B cell (primary cell): ENCODE measurements at regions not wholly inside any gene's neighbourhood (a gene's known extent, or its start where the extent isn't known, plus 50 kb on each side); places are given as distances from the start of the nearest gene placed in this dataset.

Experiments
- ATAC-seq: fragments of 200-7000 bp; cut with Tn5 transposase; one replicate; pipeline ENCODE4 v1.10.0; 2021; ENCODE audit warnings: low read depth, mild to moderate bottlenecking, moderate number of reproducible peaks, moderate library complexity
- CTCF ChIA-PET: fragments of 350-600 bp; sonication (Branson Sonifier 250); formaldehyde crosslinking; loops from one replicate; lab custom pipeline; 2021; ENCODE audit warnings: antibody characterized with exemption, inconsistent platforms; lab: Charles Lee
- POLR2A ChIA-PET: fragments of 350-600 bp; sonication (Branson Sonifier 250); formaldehyde crosslinking; loops from one replicate; lab custom pipeline; 2021; ENCODE audit warnings: antibody characterized with exemption; lab: Charles Lee
- DNase-seq: peaks from one replicate; pipeline ENCODE4 v3.0.0; 2013
- H2AFZ ChIP-seq: 2 replicates; pipeline ENCODE4 v1.6.1; 2012; ENCODE audit warnings: mild to moderate bottlenecking, low read depth, low read length; ENCODE audit not compliant: insufficient read depth, poor library complexity, severe bottlenecking
- H3K27ac ChIP-seq, 2 donors: 1 replicate in 1 of 2; 2 replicates in 1 of 2; pipeline ENCODE4 v1.5.1; 2012 to 2013; ENCODE audit warnings: low read length in 2 of 2, mild to moderate bottlenecking in 2 of 2, moderate library complexity in 1 of 2
- H3K27me3 ChIP-seq, 4 experiments: fragments of 200-600 bp in 1 of 4; sonication (generic) in 1 of 4; replicated peaks in 1 of 4; 1 replicate in 2 of 4; 2 replicates in 2 of 4; pipeline versions ENCODE4 v1.6.1 to v1.7.0; 2013 to 2016; ENCODE audit warnings: low read length in 3 of 4, mild to moderate bottlenecking in 2 of 4, mixed read lengths in 1 of 4, moderate library complexity in 1 of 4; ENCODE audit not compliant: insufficient read depth in 4 of 4, control insufficient read depth in 3 of 4; ENCODE audit errors: control extremely low read depth in 1 of 4
- H3K36me3 ChIP-seq, 2 experiments: replicated peaks in 1 of 2; 1 replicate in 1 of 2; 2 replicates in 1 of 2; pipeline versions ENCODE4 v1.6.1 to v1.7.1; 2013; ENCODE audit warnings: low read length in 1 of 2; ENCODE audit not compliant: insufficient read depth in 2 of 2, control insufficient read depth in 1 of 2; ENCODE audit errors: control extremely low read depth in 1 of 2, extremely low read depth in 1 of 2
- H3K4me1 ChIP-seq, 2 donors: fragments of 200-600 bp in 1 of 2; sonication (generic) in 1 of 2; 1 replicate in 1 of 2; 2 replicates in 1 of 2; pipeline versions ENCODE4 v1.5.1 to v1.6.1; 2013 to 2017; ENCODE audit warnings: low read length in 2 of 2; ENCODE audit not compliant: control insufficient read depth in 2 of 2, insufficient read depth in 2 of 2
- H3K4me2 ChIP-seq: replicated peaks from 2 replicates; pipeline ENCODE3; 2012; ENCODE audit warnings: mild to moderate bottlenecking, low read depth, low read length; ENCODE audit not compliant: poor library complexity, severe bottlenecking
- H3K4me3 ChIP-seq, 5 experiments: fragments of 200-600 bp in 1 of 5; sonication (generic) in 1 of 5; 1 replicate in 3 of 5; 2 replicates in 2 of 5; pipeline versions ENCODE4 v1.5.1 to v1.7.0; 2011 to 2016; ENCODE audit warnings: low read length in 4 of 5, mild to moderate bottlenecking in 4 of 5, low read depth in 2 of 5, control low read depth in 1 of 5, moderate library complexity in 1 of 5; ENCODE audit not compliant: insufficient read depth in 1 of 5; ENCODE audit errors: control extremely low read depth in 1 of 5, extremely low read depth in 1 of 5
- H3K79me2 ChIP-seq: fragments of 200-600 bp; sonication (generic); one replicate; pipeline ENCODE4 v1.6.0; 2016; ENCODE audit warnings: low read length; ENCODE audit not compliant: control insufficient read depth, insufficient read depth
- H3K9ac ChIP-seq: fragments of 200-600 bp; sonication (generic); 2 replicates; pipeline ENCODE4 v1.6.1; 2017; ENCODE audit warnings: mild to moderate bottlenecking, low read length, moderate library complexity
- H3K9me3 ChIP-seq, 3 donors: one replicate each; pipeline versions ENCODE4 v1.6.1 to v1.7.1; 2013; ENCODE audit warnings: low read length in 2 of 3; ENCODE audit not compliant: control insufficient read depth in 2 of 3, insufficient read depth in 1 of 3; ENCODE audit errors: control extremely low read depth in 1 of 3
- H4K20me1 ChIP-seq: 2 replicates; pipeline ENCODE4 v1.6.0; 2012; ENCODE audit warnings: mild to moderate bottlenecking, low read length; ENCODE audit not compliant: insufficient read depth, control insufficient read depth, poor library complexity, severe bottlenecking
- H3K27ac Mint-ChIP-seq: one replicate; pipeline ENCODE4 v1.8.0; 2021; ENCODE audit warnings: mixed read lengths
- H3K27me3 Mint-ChIP-seq: one replicate; pipeline ENCODE4 v1.8.0; 2021; ENCODE audit warnings: mixed read lengths
- H3K4me1 Mint-ChIP-seq: one replicate; pipeline ENCODE4 v1.8.0; 2021; ENCODE audit warnings: mixed read lengths
- H3K4me3 Mint-ChIP-seq: one replicate; pipeline ENCODE4 v1.8.0; 2021; ENCODE audit warnings: mixed read lengths
- H3K9me3 Mint-ChIP-seq: one replicate; pipeline ENCODE4 v1.8.0; 2022; ENCODE audit warnings: mixed read lengths; ENCODE audit not compliant: insufficient read depth
- EZH2 ChIP-seq: IDR thresholded peaks from 2 replicates; pipeline ENCODE4 v1.6.1; 2012; ENCODE audit warnings: borderline replicate concordance, low read depth, mild to moderate bottlenecking, moderate library complexity, low read length; ENCODE audit not compliant: insufficient read depth, poor library complexity, severe bottlenecking
- WGBS: methylation state at CpG from one replicate; pipeline ENCODE4 v1.1.5; 2013; ENCODE audit warnings: missing lambda C conversion rate; ENCODE audit not compliant: insufficient coverage; 5-methylcytosine and 5-hydroxymethylcytosine counted together
- intact Hi-C: fragments of 100-400 bp; cut with micrococcal nuclease; formaldehyde crosslinking; loops from one replicate; pipeline ENCODE4 v1.10.0; 2022
- TF ChIP-seq, protein P1 (sequence below): fragments of 200-600 bp; IDR thresholded peaks from one replicate; pipeline ENCODE4 v1.8.0; 2022; ENCODE audit warnings: antibody characterized with exemption, mild to moderate bottlenecking

- DNase-seq (no peak), ATAC-seq (no peak)
- no peaks in the 10 kb centered on the region for H3K9me3 Mint-ChIP-seq
- Histone ChIP-seq H3K4me1 (no peaks in the 10 kb centered on the region), H2AFZ (no peak overlapping the region), H3K79me2 (no peaks in the 10 kb centered on the region), H3K9me3 (no peaks in the 10 kb centered on the region), H3K27ac (no peak overlapping the region), H3K36me3 (no peaks in the 10 kb centered on the region), H3K9ac (no peak overlapping the region), H3K4me2 (no peak overlapping the region), H3K4me3 (no peak overlapping the region), H4K20me1 (no peaks in the 10 kb centered on the region), H3K27me3 (peaks cover 0 to 32% (median 2%) of the 10 kb centered on the region in 4 experiments)
- H3K4me3 Mint-ChIP-seq, result no peak overlapping the region
- peaks cover 36% of the 10 kb centered on the region for H3K27me3 Mint-ChIP-seq
- POLR2A ChIA-PET, result no interaction called here
- intact Hi-C loops, result no loop called here
- WGBS, result 84% methylated on average over 13 of the region's 14 CpGs
- H3K27ac Mint-ChIP-seq, result no peak overlapping the region
- H3K4me1 Mint-ChIP-seq, result no peaks in the 10 kb centered on the region
- TF ChIP-seq EZH2, result no peak
- TF ChIP-seq, protein P1, sequence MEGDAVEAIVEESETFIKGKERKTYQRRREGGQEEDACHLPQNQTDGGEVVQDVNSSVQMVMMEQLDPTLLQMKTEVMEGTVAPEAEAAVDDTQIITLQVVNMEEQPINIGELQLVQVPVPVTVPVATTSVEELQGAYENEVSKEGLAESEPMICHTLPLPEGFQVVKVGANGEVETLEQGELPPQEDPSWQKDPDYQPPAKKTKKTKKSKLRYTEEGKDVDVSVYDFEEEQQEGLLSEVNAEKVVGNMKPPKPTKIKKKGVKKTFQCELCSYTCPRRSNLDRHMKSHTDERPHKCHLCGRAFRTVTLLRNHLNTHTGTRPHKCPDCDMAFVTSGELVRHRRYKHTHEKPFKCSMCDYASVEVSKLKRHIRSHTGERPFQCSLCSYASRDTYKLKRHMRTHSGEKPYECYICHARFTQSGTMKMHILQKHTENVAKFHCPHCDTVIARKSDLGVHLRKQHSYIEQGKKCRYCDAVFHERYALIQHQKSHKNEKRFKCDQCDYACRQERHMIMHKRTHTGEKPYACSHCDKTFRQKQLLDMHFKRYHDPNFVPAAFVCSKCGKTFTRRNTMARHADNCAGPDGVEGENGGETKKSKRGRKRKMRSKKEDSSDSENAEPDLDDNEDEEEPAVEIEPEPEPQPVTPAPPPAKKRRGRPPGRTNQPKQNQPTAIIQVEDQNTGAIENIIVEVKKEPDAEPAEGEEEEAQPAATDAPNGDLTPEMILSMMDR, result no peak
- CTCF ChIA-PET, result no interaction called here
Observed at GRCh38 chr15:70566047-70566835, 197.1 kb downstream of the UACA start.

- peaks cover 0 to 4% (median 0%) of the 10 kb centered on the region in 3 donors for H3K9me3 ChIP-seq
- no peaks in the 10 kb centered on the region for H3K79me2 ChIP-seq
- no peak overlapping the region for H3K27ac ChIP-seq
- no peak overlapping the region for H2AFZ ChIP-seq
- peaks cover 40% of the 10 kb centered on the region for H3K27me3 Mint-ChIP-seq
- H3K4me3 ChIP-seq, result no peak overlapping the region
- WGBS, result 83% methylated on average over 4 of the region's 6 CpGs
- no peak overlapping the region for H3K4me3 Mint-ChIP-seq
- no peak overlapping the region for H3K4me2 ChIP-seq
- H3K4me1 ChIP-seq, result peaks cover 13% of the 10 kb centered on the region in 2 donors
- no peaks in the 10 kb centered on the region for H4K20me1 ChIP-seq
- H3K27ac Mint-ChIP-seq, result no peak overlapping the region
- H3K36me3 ChIP-seq, result no peaks in the 10 kb centered on the region
- ChIA-PET CTCF (no interaction called here), POLR2A (interaction anchor here (1.1 kb wide), 1 partner anchor 9 kb away, joined by 3 read pairs; no protein-coding TSS in a partner anchor)
- peaks cover 0 to 54% (median 9%) of the 10 kb centered on the region in 4 experiments for H3K27me3 ChIP-seq
- DNase-seq (no peak), ATAC-seq (no peak)
- no peaks in the 10 kb centered on the region for H3K4me1 Mint-ChIP-seq
- TF ChIP-seq, protein P1, result no peak
- no peak for TF ChIP-seq EZH2
- intact Hi-C loops, result no loop called here
- no peak overlapping the region for H3K9ac ChIP-seq
- H3K9me3 Mint-ChIP-seq, result no peaks in the 10 kb centered on the region
Observed at GRCh38 chr15:70563561-70564095, 199.7 kb downstream of the UACA start.
